H1 (cell line): ENCODE measurements at regions not wholly inside any gene's neighbourhood (a gene's known extent, or its start where the extent isn't known, plus 50 kb on each side); places are given as distances from the start of the nearest gene placed in this dataset.

Experiments
- BRCA1 ChIP-seq: IDR thresholded peaks from 2 replicates; pipeline ENCODE4 v1.6.1; 2012; ENCODE audit warnings: low read depth, low read length, improper control_type of control experiment
- KDM1A ChIP-seq: fragments of 200-600, 300-600 bp; sonication (generic); IDR thresholded peaks from 2 replicates; pipeline ENCODE4 v1.7.1; 2016; ENCODE audit warnings: mild to moderate bottlenecking, low read length, borderline replicate concordance
- TF ChIP-seq, protein P1 (sequence below): fragments of 300-600 bp; sonication (generic); IDR thresholded peaks from 2 replicates; pipeline ENCODE4 v1.7.1; 2012; ENCODE audit warnings: low read length, moderate library complexity, mild to moderate bottlenecking, inconsistent platforms; ENCODE audit not compliant: insufficient replicate concordance

DNA sequence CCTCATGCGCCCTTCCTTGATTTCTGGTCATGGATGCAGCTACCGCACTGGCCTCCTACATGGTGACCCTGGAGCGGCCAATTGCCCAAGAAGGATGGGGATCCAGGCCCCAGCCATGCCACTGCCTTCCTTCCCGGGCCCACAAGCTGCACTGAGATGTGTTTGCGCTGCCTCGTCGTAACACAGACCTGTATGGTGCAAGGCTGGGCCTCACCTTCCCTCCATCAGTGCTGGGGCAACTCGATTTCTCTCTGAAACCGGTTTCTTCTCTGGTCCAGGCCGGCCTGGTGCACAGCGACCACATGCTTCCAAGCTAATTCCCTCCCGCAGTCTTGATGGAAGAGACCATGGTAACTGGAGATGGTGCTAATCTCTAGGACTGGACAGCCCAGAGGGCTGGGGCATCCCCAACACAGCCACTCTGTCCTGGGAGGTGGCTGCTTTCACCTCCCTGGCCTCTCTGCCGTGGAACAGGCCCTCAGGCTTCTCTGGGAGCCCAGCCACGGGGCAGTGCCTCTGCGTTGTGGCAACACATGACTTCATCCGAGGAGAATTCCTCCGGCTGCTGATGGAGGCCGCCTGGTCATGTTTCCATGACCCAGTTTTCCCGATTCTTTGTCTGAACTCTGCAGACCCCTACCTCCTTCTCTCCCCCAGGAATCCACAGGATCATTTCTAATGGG, 184.2 kb downstream of the GLI2 start (continued):
- TF ChIP-seq, protein P1, sequence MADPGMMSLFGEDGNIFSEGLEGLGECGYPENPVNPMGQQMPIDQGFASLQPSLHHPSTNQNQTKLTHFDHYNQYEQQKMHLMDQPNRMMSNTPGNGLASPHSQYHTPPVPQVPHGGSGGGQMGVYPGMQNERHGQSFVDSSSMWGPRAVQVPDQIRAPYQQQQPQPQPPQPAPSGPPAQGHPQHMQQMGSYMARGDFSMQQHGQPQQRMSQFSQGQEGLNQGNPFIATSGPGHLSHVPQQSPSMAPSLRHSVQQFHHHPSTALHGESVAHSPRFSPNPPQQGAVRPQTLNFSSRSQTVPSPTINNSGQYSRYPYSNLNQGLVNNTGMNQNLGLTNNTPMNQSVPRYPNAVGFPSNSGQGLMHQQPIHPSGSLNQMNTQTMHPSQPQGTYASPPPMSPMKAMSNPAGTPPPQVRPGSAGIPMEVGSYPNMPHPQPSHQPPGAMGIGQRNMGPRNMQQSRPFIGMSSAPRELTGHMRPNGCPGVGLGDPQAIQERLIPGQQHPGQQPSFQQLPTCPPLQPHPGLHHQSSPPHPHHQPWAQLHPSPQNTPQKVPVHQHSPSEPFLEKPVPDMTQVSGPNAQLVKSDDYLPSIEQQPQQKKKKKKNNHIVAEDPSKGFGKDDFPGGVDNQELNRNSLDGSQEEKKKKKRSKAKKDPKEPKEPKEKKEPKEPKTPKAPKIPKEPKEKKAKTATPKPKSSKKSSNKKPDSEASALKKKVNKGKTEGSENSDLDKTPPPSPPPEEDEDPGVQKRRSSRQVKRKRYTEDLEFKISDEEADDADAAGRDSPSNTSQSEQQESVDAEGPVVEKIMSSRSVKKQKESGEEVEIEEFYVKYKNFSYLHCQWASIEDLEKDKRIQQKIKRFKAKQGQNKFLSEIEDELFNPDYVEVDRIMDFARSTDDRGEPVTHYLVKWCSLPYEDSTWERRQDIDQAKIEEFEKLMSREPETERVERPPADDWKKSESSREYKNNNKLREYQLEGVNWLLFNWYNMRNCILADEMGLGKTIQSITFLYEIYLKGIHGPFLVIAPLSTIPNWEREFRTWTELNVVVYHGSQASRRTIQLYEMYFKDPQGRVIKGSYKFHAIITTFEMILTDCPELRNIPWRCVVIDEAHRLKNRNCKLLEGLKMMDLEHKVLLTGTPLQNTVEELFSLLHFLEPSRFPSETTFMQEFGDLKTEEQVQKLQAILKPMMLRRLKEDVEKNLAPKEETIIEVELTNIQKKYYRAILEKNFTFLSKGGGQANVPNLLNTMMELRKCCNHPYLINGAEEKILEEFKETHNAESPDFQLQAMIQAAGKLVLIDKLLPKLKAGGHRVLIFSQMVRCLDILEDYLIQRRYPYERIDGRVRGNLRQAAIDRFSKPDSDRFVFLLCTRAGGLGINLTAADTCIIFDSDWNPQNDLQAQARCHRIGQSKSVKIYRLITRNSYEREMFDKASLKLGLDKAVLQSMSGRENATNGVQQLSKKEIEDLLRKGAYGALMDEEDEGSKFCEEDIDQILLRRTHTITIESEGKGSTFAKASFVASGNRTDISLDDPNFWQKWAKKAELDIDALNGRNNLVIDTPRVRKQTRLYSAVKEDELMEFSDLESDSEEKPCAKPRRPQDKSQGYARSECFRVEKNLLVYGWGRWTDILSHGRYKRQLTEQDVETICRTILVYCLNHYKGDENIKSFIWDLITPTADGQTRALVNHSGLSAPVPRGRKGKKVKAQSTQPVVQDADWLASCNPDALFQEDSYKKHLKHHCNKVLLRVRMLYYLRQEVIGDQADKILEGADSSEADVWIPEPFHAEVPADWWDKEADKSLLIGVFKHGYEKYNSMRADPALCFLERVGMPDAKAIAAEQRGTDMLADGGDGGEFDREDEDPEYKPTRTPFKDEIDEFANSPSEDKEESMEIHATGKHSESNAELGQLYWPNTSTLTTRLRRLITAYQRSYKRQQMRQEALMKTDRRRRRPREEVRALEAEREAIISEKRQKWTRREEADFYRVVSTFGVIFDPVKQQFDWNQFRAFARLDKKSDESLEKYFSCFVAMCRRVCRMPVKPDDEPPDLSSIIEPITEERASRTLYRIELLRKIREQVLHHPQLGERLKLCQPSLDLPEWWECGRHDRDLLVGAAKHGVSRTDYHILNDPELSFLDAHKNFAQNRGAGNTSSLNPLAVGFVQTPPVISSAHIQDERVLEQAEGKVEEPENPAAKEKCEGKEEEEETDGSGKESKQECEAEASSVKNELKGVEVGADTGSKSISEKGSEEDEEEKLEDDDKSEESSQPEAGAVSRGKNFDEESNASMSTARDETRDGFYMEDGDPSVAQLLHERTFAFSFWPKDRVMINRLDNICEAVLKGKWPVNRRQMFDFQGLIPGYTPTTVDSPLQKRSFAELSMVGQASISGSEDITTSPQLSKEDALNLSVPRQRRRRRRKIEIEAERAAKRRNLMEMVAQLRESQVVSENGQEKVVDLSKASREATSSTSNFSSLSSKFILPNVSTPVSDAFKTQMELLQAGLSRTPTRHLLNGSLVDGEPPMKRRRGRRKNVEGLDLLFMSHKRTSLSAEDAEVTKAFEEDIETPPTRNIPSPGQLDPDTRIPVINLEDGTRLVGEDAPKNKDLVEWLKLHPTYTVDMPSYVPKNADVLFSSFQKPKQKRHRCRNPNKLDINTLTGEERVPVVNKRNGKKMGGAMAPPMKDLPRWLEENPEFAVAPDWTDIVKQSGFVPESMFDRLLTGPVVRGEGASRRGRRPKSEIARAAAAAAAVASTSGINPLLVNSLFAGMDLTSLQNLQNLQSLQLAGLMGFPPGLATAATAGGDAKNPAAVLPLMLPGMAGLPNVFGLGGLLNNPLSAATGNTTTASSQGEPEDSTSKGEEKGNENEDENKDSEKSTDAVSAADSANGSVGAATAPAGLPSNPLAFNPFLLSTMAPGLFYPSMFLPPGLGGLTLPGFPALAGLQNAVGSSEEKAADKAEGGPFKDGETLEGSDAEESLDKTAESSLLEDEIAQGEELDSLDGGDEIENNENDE, result no peak
- TF ChIP-seq KDM1A, result no peak
- TF ChIP-seq BRCA1, result no peak
